HG02943 (cell line): ENCODE measurements at regions not wholly inside any gene's neighbourhood (a gene's known extent, or its start where the extent isn't known, plus 50 kb on each side); places are given as distances from the start of the nearest gene placed in this dataset.
"Not testable (repeated sequence)": the region's sequence is repeated elsewhere in the genome, so short reads cannot be mapped to it uniquely, and the experiment has no call there.

Source experiments
- ATAC-seq: cut with Tn5 transposase; IDR thresholded peaks from one replicate; pipeline ENCODE4 v1.9.1; 2021; ENCODE audit warnings: mild to moderate bottlenecking, low read depth, moderate library complexity; ENCODE audit not compliant: unreplicated experiment

- ATAC-seq = no peak
Measured at GRCh38 chr1:245039196-245039595, 115.6 kb upstream of the KIF26B start.

GRCh38 chr1:245036102-245036501 is 118.7 kb upstream of the KIF26B start:
- ATAC-seq = no peak

GRCh38 chr1:245031041-245031440 is 123.7 kb upstream of the KIF26B start:
- ATAC-seq = no peak

GRCh38 chr1:245026247-245026646 is 128.5 kb upstream of the KIF26B start:
- no peak for ATAC-seq

GRCh38 chr1:245025525-245025924 is 129.3 kb upstream of the KIF26B start:
- no peak for ATAC-seq

GRCh38 chr1:245023222-245023621 is 131.6 kb upstream of the KIF26B start:
- ATAC-seq = no peak

GRCh38 chr1:245019910-245020486 is 134.8 kb upstream of the KIF26B start:
- no peak for ATAC-seq

GRCh38 chr1:245016700-245017099 is 138.1 kb upstream of the KIF26B start:
- no peak for ATAC-seq

- no peak for ATAC-seq
Measured at GRCh38 chr1:245015031-245015430, 139.8 kb upstream of the KIF26B start.

- no peak for ATAC-seq
Measured at GRCh38 chr1:245014247-245015029, 140.3 kb upstream of the KIF26B start.

- no peak for ATAC-seq
Measured at GRCh38 chr1:245010018-245010614, 144.7 kb upstream of the KIF26B start.

GRCh38 chr1:245008761-245009160 is 144.4 kb upstream of the HNRNPU start:
- ATAC-seq = no peak

- ATAC-seq = no peak
Measured at GRCh38 chr1:245007852-245008251, 143.5 kb upstream of the HNRNPU start.

- ATAC-seq = no peak
Measured at GRCh38 chr1:245003246-245003645, 138.9 kb upstream of the HNRNPU start.

GRCh38 chr1:245001252-245001651 is 136.9 kb upstream of the HNRNPU start:
- ATAC-seq = no peak

GRCh38 chr1:245000872-245001188 is 136.5 kb upstream of the HNRNPU start:
- no peak for ATAC-seq

- not testable (repeated sequence) for ATAC-seq
Measured at GRCh38 chr1:244999644-245000043, 135.3 kb upstream of the HNRNPU start.

GRCh38 chr1:244998717-244999346 is 134.5 kb upstream of the HNRNPU start:
- ATAC-seq = no peak

- ATAC-seq = no peak
Measured at GRCh38 chr1:244995602-244996400, 131.5 kb upstream of the HNRNPU start.

- ATAC-seq = no peak
Measured at GRCh38 chr1:244992833-244993232, 128.5 kb upstream of the HNRNPU start.

- ATAC-seq = no peak
Measured at GRCh38 chr1:244989813-244990212, 125.5 kb upstream of the HNRNPU start.
